HCT116 (cell line): ENCODE measurements at regions not wholly inside any gene's neighbourhood (a gene's known extent, or its start where the extent isn't known, plus 50 kb on each side); places are given as distances from the start of the nearest gene placed in this dataset.

Experiments
- ATAC-seq: fragments of 200-7000 bp; cut with Tn5 transposase; 2 replicates; pipeline ENCODE4 v1.9.1; 2020; ENCODE audit warnings: mild to moderate bottlenecking, moderate library complexity
- BruUV-seq: library from RNA; stranded (reverse); fragments of 400-500 nt; replicated peaks from 2 replicates; lab custom pipeline; 2021; lab: Mats Ljungman, UMichigan
- CTCF ChIA-PET: fragments of 300-600 bp; sonication (Branson Sonifier 250); formaldehyde crosslinking; loops from one replicate; lab custom pipeline; 2021; ENCODE audit warnings: antibody characterized with exemption; lab: Charles Lee
- POLR2A ChIA-PET: fragments of 300-600, 350-600 bp; sonication (Branson Sonifier 250); formaldehyde crosslinking; loops from one replicate; lab custom pipeline; 2021; ENCODE audit warnings: antibody characterized with exemption; lab: Charles Lee
- RAD21 ChIA-PET, 2 experiments: fragments of 300-600 bp; sonication (Branson Sonifier 250); formaldehyde crosslinking; loops; one replicate each; lab custom pipeline; 2023; ENCODE audit warnings: low total read pairs in 2 of 2; ENCODE audit not compliant: uncharacterized antibody in 2 of 2, unreplicated experiment in 2 of 2, low non-redundant PET in 1 of 2; lab: Charles Lee
- DNase-seq: peaks from one replicate; pipeline ENCODE4 v3.0.0-alpha.2; 2010; ENCODE audit warnings: low read depth, low spot score
- H2AFZ ChIP-seq: fragments of 200-600 bp; shearing (Covaris generic), sonication (generic); 2 replicates; pipeline ENCODE4 v1.6.1; 2017; ENCODE audit warnings: low read depth, mixed run types, mixed read lengths, antibody characterized with exemption, low read length; ENCODE audit not compliant: poor library complexity, severe bottlenecking
- H3K27ac ChIP-seq: 2 replicates; pipeline ENCODE4 v1.5.1; 2012; ENCODE audit warnings: low read depth, low read length
- H3K27me3 ChIP-seq: fragments of 200-600 bp; sonication (generic); 2 replicates; pipeline ENCODE4 v1.6.1; 2016; ENCODE audit warnings: mixed run types, low read length, mixed read lengths; ENCODE audit not compliant: insufficient read depth
- H3K36me3 ChIP-seq, 2 experiments: fragments of 200-500 bp in 1 of 2; fragments of 200-600 bp in 1 of 2; sonication (Bioruptor generic) in 1 of 2; sonication (generic) in 1 of 2; 2 replicates each; pipeline versions ENCODE4 v1.5.1 to v1.6.1; 2014 to 2016; ENCODE audit warnings: low read length in 2 of 2, inconsistent platforms in 1 of 2, mixed read lengths in 1 of 2, mixed run types in 1 of 2; ENCODE audit not compliant: insufficient read depth in 2 of 2, control insufficient read depth in 1 of 2
- H3K4me1 ChIP-seq, 2 experiments: fragments of 200-600 bp in 1 of 2; sonication (generic) in 1 of 2; 2 replicates each; pipeline versions ENCODE4 v1.5.1 to v1.6.1; 2012 to 2017; ENCODE audit warnings: low read length in 2 of 2, inconsistent platforms in 1 of 2, mild to moderate bottlenecking in 1 of 2, mixed read lengths in 1 of 2, mixed run types in 1 of 2, moderate library complexity in 1 of 2; ENCODE audit not compliant: insufficient read depth in 2 of 2, control insufficient read depth in 1 of 2
- H3K4me2 ChIP-seq: fragments of 200-600 bp; sonication (generic); 2 replicates; pipeline ENCODE4 v1.6.1; 2017; ENCODE audit warnings: mixed run types, low read length, mixed read lengths
- H3K4me3 ChIP-seq, 2 experiments: fragments of 200-600 bp in 1 of 2; sonication (generic) in 1 of 2; replicated peaks in 1 of 2; 2 replicates each; pipeline ENCODE4 v1.5.1; 2011 to 2016; ENCODE audit warnings: low read length in 2 of 2, control low read depth in 1 of 2, low read depth in 1 of 2, mild to moderate bottlenecking in 1 of 2, mixed read lengths in 1 of 2, mixed run types in 1 of 2
- H3K79me2 ChIP-seq: fragments of 200-600 bp; sonication (generic); 2 replicates; pipeline ENCODE4 v1.6.1; 2017; ENCODE audit warnings: mild to moderate bottlenecking, mixed run types, low read length, moderate library complexity, mixed read lengths; ENCODE audit not compliant: insufficient read depth
- H3K9ac ChIP-seq: fragments of 200-600 bp; sonication (generic); 2 replicates; pipeline ENCODE4 v1.6.1; 2016; ENCODE audit warnings: low read length, mixed read lengths
- H3K9me2 ChIP-seq: fragments of 200-600 bp; sonication (generic), shearing (Covaris generic); 2 replicates; pipeline ENCODE4 v1.6.1; 2017; ENCODE audit warnings: mixed run types, mild to moderate bottlenecking, moderate library complexity; ENCODE audit not compliant: insufficient read depth
- H3K9me3 ChIP-seq, 2 experiments: fragments of 200-500 bp in 1 of 2; fragments of 200-600 bp in 1 of 2; sonication (Bioruptor generic) in 1 of 2; sonication (generic) in 1 of 2; 2 replicates each; pipeline ENCODE4 v1.6.1; 2014 to 2017; ENCODE audit warnings: low read length in 2 of 2, mixed read lengths in 2 of 2, inconsistent platforms in 1 of 2, low read depth in 1 of 2, mild to moderate bottlenecking in 1 of 2, mixed run types in 1 of 2, moderate library complexity in 1 of 2; ENCODE audit not compliant: control insufficient read depth in 1 of 2, insufficient read depth in 1 of 2
- H4K20me1 ChIP-seq: fragments of 200-600 bp; sonication (generic), shearing (Covaris generic); 2 replicates; pipeline ENCODE4 v1.6.1; 2017; ENCODE audit warnings: mixed run types, mild to moderate bottlenecking, moderate library complexity; ENCODE audit not compliant: insufficient read depth
- ATF3 ChIP-seq: IDR thresholded peaks from 2 replicates; pipeline ENCODE4 v1.6.1; 2012
- EGR1 ChIP-seq: IDR thresholded peaks from 2 replicates; pipeline ENCODE4 v1.6.1; 2012; ENCODE audit warnings: low read depth
- ELF1 ChIP-seq: IDR thresholded peaks from 2 replicates; pipeline ENCODE4 v1.6.1; 2012; ENCODE audit warnings: low read depth, borderline replicate concordance
- EZH2 ChIP-seq: fragments of 200-600 bp; sonication (generic); IDR thresholded peaks from 2 replicates; pipeline ENCODE4 v1.6.1; 2017; ENCODE audit warnings: antibody characterized with exemption, mixed run types
- EZH2phosphoT487 ChIP-seq: fragments of 200-600 bp; IDR thresholded peaks from 2 replicates; pipeline ENCODE4 v1.6.1; 2018; ENCODE audit warnings: antibody characterized with exemption, borderline replicate concordance
- POLR2A ChIP-seq: IDR thresholded peaks from 2 replicates; pipeline ENCODE4 v1.7.0; 2011; ENCODE audit warnings: borderline replicate concordance; ENCODE audit not compliant: insufficient read depth, insufficient read length; ENCODE audit errors: extremely low read depth
- RAD21 ChIP-seq: IDR thresholded peaks from 2 replicates; pipeline ENCODE4 v1.6.1; 2012; ENCODE audit warnings: low read depth, mild to moderate bottlenecking
- SP1 ChIP-seq: IDR thresholded peaks from 2 replicates; pipeline ENCODE4 v1.6.1; 2012; ENCODE audit warnings: low read depth
- TCF7L2 ChIP-seq: IDR thresholded peaks from 2 replicates; pipeline ENCODE4 v1.7.0; 2011; ENCODE audit warnings: borderline replicate concordance, inconsistent platforms; ENCODE audit not compliant: insufficient read depth, insufficient read length; ENCODE audit errors: extremely low read depth
- YY1 ChIP-seq: IDR thresholded peaks from 2 replicates; pipeline ENCODE4 v1.6.1; 2011; ENCODE audit warnings: low read length, low read depth, moderate library complexity, mild to moderate bottlenecking; ENCODE audit not compliant: insufficient replicate concordance; ENCODE audit errors: extremely low read depth
- ZFX ChIP-seq: fragments of 450-650 bp; IDR thresholded peaks from 2 replicates; pipeline ENCODE4 v1.6.1; 2017
- ZNF274 ChIP-seq: fragments of 200-500 bp; sonication (Bioruptor generic); IDR thresholded peaks from 2 replicates; pipeline ENCODE4 v1.6.1; 2014; ENCODE audit warnings: mild to moderate bottlenecking, low read depth, low read length, inconsistent platforms
- intact Hi-C: fragments of 100-400 bp; cut with micrococcal nuclease; formaldehyde crosslinking; loops from 2 replicates; pipeline ENCODE4 v1.10.0; 2022
- TF ChIP-seq, protein P1 (sequence below), 3 experiments: fragments of 200-600 bp in 1 of 3; sonication (generic) in 1 of 3; IDR thresholded peaks in 2 of 3; conservative IDR thresholded peaks in 1 of 3; 2 replicates each; pipeline ENCODE4 v1.5.1; 2012 to 2017; ENCODE audit warnings: low read depth in 2 of 3, low read length in 2 of 3, antibody characterized with exemption in 1 of 3, borderline replicate concordance in 1 of 3, control low read depth in 1 of 3, mild to moderate bottlenecking in 1 of 3, mixed read lengths in 1 of 3, mixed run types in 1 of 3, moderate library complexity in 1 of 3; ENCODE audit not compliant: insufficient read depth in 1 of 3

GRCh38 chr9:34869390-34869789 lies 88.7 kb upstream of the PHF24 start:
- Histone ChIP-seq H3K79me2 (no peaks in the 10 kb centered on the region), H3K27ac (no peak overlapping the region), H2AFZ (no peak overlapping the region), H4K20me1 (no peaks in the 10 kb centered on the region), H3K27me3 (peaks cover 14% of the 10 kb centered on the region; the same call in 1 of the 2 replicates), H3K9ac (no peak overlapping the region), H3K4me2 (no peak overlapping the region), H3K9me2 (no peaks in the 10 kb centered on the region), H3K4me3 (no peak overlapping the region), H3K9me3 (no peaks in the 10 kb centered on the region)
- ChIA-PET CTCF (interaction anchor here (1.1 to 1.6 kb wide), 2 partner anchors 109 to 167 kb away, joined by 6 to 11 read pairs; no protein-coding TSS in a partner anchor), RAD21 (interaction anchor here in 1 of 2 experiments (0.5 kb wide), 1 partner anchor 124 kb away, joined by 3 read pairs; no protein-coding TSS in a partner anchor), POLR2A (no interaction called here)
- ATAC-seq = peak; percentile 52; the same call in 1 of the 2 replicates
- intact Hi-C loops = loop anchor here (10.0 kb wide), 1 partner anchor 55 kb away; no protein-coding TSS in a partner anchor
- no TSS peak for BruUV-seq
- TF ChIP-seq ELF1 (no peak), ZFX (no peak), POLR2A (no peak), RAD21 (peak; percentile 61), SP1 (no peak)
- TF ChIP-seq, protein P1, sequence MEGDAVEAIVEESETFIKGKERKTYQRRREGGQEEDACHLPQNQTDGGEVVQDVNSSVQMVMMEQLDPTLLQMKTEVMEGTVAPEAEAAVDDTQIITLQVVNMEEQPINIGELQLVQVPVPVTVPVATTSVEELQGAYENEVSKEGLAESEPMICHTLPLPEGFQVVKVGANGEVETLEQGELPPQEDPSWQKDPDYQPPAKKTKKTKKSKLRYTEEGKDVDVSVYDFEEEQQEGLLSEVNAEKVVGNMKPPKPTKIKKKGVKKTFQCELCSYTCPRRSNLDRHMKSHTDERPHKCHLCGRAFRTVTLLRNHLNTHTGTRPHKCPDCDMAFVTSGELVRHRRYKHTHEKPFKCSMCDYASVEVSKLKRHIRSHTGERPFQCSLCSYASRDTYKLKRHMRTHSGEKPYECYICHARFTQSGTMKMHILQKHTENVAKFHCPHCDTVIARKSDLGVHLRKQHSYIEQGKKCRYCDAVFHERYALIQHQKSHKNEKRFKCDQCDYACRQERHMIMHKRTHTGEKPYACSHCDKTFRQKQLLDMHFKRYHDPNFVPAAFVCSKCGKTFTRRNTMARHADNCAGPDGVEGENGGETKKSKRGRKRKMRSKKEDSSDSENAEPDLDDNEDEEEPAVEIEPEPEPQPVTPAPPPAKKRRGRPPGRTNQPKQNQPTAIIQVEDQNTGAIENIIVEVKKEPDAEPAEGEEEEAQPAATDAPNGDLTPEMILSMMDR (IDR thresholded peaks at IDR 0.05 in 2 of 3, conservative IDR thresholded peaks at IDR 0.05 in 1 of 3; ENCODE audit: borderline replicate concordance in 1 of 3, insufficient read depth in 1 of 3, low read depth in 2 of 3, low read length in 2 of 3) = peak; percentile 51 to 62 (median 55)
- TF ChIP-seq, all 23 proteins: peak for 2
- peak; percentile 7 for DNase-seq
- H3K4me1 ChIP-seq = no peaks in the 10 kb centered on the region
- no peaks in the 10 kb centered on the region for H3K36me3 ChIP-seq

- POLR2A ChIA-PET = no interaction called here
Observed at GRCh38 chr9:34866614-34867013, 91.5 kb upstream of the PHF24 start.

More at GRCh38 chr9:34866614-34867013, 91.5 kb upstream of the PHF24 start:
- H3K79me2 ChIP-seq = no peaks in the 10 kb centered on the region
- no peaks in the 10 kb centered on the region for H3K4me1 ChIP-seq
- no peaks in the 10 kb centered on the region for H3K9me3 ChIP-seq
- DNase-seq = no peak
- TF ChIP-seq EZH2 (no peak), EGR1 (no peak), ZNF274 (no peak), ATF3 (no peak), ZFX (no peak), TCF7L2 (no peak), YY1 (no peak), EZH2phosphoT487 (no peak)
- TF ChIP-seq, all 23 proteins: peak for 0
- Histone ChIP-seq H3K36me3 (no peaks in the 10 kb centered on the region), H4K20me1 (no peaks in the 10 kb centered on the region), H3K9ac (no peak overlapping the region), H3K4me3 (no peak overlapping the region), H3K4me2 (no peak overlapping the region), H3K27ac (no peak overlapping the region), H3K9me2 (no peaks in the 10 kb centered on the region), H2AFZ (no peak overlapping the region), H3K27me3 (peaks cover 14% of the 10 kb centered on the region; the same call in 1 of the 2 replicates)
- no TSS peak for BruUV-seq
- ATAC-seq = no peak
- ChIA-PET RAD21 (no interaction called here), CTCF (no interaction called here)
- intact Hi-C loops = loop anchor here (10.0 kb wide), 1 partner anchor 52 kb away; no protein-coding TSS in a partner anchor
